DMS53 (cell line): ENCODE measurements at regions not wholly inside any gene's neighbourhood (a gene's known extent, or its start where the extent isn't known, plus 50 kb on each side); places are given as distances from the start of the nearest gene placed in this dataset.

Experiments used
- DNase-seq: peaks from one replicate; lab custom pipeline; 2025; lab: John Stamatoyannopoulos, UW

DNA sequence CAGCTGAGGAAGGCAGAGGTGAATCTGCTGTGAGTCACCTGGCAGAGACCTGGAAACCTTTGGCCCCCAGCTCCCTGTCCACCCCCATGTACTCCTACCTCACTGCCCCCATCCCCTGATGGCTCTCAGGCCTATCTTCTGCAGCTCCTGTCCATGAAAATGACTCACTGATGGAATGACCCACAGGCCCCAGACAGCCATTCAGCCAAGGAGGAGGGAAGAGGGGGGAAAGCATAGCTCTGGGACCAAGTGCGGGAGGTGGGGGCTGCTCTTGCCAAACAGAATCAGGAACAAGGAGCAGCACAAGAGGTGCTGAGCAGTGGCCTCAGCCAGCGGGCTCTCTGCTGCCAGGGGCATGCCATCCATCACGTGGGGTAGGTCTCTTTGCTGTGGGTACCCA lies 111.4 kb upstream of the C1QTNF9B start:
- DNase-seq, result no peak

DNA sequence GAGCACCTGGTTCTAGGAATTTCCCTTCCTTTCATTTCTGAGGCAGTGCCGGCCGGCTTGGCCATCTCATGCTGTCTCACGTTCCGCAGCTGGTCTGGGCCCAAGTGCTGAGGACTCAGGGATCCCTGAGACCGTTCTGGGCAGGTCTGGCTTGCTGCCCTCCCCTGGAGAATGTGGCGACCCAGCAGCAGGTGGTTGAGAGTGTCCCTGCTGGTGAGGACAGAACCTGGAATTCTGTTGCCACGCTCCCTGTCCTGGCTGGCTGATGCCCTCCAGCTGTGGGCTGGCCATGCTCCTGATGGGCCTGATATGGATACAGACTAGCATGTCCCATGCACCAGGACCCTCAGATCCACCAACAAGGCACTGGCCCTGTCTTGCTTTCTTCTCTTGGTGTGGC lies 114.0 kb upstream of the C1QTNF9B start:
- DNase-seq, result no peak

DNA sequence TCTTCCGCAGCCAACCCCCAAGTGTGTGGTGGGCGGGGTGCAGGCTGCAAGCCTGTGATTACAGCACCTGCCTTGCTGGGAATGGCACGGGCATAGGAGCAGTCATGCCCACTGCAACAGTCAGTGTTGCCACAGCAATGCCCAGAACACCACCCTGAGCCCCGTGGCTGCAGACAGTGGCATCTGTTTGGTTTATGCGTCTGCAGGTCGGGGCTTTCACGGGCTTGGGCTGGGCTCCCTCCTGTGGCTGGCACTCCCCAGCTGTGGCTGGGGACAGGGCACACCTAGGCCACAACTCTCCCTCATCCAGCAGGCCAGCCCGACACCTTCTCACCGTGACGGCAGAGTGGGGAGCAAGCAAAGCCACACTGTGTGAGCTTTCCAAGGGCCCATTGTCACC lies 115.3 kb upstream of the C1QTNF9B start:
- no peak for DNase-seq

DNA sequence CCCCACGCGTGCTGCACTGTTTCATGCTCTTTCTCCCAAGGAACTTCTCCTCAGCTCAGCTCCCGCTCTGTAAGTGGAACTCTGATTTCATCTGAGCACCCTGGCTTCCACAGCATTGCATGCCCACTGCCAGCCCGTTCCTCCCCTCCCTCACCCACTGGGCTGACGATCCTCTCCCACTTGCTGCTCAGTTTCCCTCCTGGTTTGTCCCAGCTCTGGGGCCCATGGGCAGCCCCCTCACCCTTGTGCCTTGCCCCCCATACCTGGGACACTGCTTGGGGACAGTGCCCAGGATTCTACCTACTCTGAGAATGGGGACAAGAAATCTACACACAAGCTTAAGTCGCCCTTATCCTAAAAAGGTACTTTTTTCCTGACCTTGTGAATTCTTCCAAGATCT lies 115.9 kb upstream of the C1QTNF9B start:
- DNase-seq, result no peak

DNA sequence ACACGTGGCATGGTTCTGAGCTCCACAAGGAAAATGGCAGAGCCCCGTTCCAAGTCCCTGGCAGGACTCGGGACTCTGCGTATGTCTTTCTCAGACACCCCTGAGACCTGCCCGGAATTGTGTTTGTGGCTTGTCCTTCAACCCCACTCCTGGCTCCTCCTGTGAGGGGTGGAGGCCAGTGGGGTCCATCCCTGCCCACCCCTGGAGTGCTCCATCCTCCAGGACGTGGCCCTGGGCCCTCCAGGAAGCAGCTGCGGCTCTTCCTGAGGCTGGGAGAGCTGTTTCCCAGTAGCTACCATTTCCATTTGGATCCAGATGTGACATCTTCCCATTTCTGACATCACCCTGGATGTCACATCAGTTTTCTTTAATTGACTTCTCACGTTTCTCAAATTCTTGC lies 118.7 kb upstream of the C1QTNF9B start:
- no peak for DNase-seq

DNA sequence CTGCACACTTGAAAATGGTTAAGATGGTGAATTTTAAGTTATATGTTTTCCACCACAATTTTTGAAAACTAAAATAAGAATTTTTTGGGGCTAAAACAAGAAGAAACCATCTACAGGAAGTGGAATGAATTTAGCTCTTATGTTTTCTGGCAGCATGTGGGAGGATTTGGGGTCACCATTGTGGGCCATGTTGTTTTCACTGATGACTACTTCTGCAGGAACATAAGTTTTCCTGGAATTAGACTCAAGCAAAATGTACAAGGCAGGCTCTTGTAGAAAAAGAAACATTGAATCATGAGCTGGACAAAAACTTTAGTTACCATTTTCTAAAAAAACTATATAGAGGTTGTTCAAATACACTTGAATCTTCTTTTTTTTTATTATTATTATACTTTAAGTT lies 125.3 kb upstream of the C1QTNF9B start:
- DNase-seq, result no peak

DNA sequence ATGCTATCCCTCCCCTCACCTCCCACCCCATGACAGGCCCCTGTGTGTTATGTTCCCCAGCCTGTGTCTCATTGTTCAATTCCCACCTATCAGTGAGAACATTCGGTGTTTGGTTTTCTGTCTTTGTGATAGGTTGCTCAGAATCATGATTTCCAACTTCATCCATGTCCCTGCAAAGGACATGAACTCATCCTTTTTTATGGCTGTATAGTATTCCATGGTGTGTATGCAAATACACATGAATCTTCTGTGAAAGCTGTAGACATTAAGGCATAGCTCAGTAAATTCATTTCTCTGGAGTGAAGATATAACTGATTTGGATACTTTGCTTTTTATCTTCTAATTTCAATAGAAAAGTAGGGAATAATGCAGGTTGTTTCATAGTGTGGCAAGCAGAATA lies 125.8 kb upstream of the C1QTNF9B start:
- DNase-seq, result no peak

DNA sequence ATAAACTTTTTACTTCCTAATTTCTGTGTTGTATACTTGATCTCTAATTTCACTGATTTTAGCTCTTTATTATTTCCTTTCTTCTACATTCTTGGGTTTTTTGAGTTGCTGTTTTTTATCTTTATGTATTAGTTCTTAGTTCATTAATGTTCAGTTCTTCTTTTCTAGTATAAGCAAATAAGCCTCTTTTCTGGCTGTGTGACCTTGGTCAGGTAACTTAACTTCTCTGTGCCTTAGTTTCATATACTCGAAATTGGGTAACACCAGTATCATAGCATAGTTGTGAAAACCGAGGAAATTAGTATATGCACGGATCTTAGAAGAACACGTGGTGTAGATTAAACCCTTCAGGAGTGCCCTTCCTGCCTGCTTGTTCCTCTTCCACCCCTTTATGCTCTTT lies 130.2 kb upstream of the C1QTNF9B start:
- DNase-seq, result no peak

DNA sequence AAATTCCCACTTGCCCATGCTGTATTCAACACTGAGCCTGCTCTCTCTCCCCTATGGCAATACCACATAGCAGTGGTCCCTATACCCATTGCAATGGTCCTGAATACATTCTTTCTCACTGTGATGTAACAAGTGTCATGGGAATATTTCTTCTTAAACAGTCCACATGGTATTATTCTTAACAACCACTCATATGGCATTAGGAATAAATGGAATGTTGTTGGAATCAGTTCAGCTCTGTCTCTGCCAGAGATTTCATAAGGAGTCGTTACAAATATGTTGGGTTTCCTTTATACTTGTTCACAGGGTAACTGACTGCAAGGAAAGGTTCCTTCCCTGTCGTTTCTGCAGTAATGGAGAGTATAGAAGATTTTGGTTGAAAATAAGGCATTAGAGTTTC lies 128.3 kb upstream of the SPATA13 start:
- DNase-seq, result no peak

DNA sequence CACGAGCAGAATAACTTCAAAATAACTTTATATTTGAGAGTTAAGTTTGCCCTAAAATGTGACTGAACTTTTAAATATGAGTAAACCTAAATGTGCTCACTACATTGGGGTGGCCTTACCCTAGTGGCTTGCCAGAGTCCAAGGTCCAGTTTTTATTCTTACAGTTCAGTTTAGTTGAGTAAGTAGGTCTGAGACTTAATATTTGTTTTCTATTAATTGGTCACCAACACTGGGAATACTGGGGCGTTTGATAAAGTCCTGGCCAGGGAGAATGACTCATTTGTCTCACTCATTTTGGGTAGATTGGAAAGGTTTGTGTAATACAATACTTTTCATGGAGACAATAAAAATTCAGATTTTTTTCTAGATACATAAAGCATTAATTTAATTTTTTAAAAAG lies 127.8 kb upstream of the SPATA13 start:
- DNase-seq, result no peak

DNA sequence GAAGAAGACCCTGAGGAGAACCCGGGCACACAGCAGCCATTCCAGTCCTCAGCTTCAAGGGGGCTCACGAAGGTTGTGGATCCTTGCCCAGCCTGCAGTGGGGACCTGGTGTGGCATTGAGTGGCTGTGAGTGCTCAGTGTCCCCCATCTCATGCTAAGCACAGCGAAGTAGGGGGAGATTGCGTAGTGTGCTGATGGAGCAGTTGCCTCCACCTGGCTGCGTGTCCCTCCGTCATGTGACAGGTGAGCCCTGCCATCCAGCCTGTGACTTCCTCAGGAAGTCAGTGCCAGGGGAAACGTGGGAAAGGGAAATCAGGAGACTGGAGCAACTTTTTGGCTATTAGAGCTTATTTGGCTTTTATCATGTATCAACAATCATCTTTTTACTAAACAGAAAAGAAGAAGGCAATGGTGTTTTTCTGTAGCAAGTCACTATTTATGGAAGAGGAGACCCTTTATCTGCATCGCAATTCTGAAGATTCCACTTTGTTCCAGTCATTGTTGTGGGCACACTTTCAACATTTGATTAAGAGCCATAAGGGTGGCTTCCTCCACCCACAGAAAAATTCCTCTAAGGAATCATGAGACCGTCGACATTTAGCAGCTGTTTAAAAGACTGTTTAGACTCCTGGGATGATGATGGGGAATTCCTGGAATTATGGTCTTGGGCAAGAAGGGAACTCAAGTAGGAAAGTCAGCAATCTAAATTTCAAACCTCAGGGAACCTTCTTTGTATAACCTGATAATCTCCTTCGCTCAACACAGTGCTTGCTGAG lies 126.8 kb upstream of the SPATA13 start:
- no peak for DNase-seq

DNA sequence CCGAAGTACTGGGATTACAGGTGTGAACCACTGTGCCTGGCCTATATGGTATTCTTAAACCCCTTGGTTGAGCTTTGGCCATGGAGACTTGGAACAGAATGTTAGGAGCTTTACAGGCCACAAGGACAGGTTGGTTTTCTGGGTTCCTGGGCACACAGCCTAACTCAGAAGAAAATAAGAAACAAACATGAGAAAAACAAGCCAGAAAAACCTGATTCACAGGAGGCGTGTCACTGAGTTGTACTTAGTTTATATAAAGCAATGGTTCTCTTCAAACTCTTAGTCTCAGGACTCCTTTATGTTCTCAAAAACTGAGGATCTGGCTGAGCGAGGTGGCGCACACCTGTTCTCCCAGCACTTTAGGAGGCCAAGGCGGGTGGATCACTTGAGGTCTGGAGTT lies 125.1 kb upstream of the SPATA13 start:
- DNase-seq, result no peak

DNA sequence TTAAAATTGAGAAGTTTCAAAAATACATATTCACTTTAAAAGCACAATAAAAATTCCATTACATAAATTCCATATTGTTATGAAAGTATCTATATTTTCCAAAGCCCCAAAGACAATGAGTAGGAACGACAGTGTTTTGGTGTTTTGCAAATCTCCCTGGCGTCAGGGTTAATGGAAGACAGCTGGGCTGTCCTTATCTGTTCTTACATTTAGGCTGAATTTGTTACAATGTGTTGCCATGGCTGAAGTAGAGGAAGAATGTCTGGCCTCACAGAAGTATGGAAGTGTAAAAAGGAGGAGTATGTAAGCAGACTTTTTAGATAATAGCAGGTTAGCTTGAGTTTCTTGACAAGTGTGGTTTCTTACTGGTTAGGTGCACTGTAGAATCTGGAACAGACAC lies 124.4 kb upstream of the SPATA13 start:
- DNase-seq, result no peak

DNA sequence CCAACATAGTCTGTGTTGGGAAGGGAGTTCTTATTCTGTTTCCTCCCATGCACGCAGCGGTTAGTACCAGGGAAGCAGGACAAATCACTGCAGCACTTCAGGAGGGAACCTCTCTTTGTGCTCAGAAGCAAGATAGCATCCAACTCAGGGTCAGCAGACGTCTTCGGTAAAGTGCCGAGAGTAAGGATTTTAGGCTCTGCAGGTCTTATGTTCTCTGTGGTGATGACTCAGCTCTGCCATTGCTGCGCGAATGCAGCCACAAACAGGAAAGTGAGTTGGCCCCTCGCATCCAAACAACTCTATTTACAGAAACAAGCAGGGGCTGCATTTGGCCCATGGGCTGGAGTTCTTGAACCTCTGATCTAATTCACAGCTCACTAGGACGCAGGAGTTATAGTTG lies 122.1 kb upstream of the SPATA13 start:
- DNase-seq, result no peak

DNA sequence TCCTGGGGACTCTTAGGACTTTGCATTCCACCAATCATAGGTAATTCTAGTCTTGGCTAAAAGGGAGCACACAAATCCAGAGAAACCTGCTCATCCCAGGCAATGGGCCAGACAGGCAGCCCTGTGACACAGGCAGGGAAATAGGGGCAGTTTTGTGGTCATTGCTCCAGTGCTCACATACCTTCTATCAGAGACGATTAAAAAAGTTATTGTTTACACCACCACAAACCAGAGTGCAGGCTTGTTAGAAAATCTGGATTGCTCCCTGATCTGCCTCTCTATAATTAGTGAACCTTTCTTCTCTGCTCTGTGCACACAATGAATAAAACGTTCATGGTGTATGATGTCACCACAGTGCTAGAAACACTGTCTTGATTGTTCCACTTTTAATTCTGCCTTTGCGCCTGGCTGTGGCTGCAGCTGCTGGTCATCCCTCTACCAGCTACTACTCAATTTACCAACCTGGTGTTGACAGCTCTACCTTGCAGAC lies 121.6 kb upstream of the SPATA13 start:
- no peak for DNase-seq

DNA sequence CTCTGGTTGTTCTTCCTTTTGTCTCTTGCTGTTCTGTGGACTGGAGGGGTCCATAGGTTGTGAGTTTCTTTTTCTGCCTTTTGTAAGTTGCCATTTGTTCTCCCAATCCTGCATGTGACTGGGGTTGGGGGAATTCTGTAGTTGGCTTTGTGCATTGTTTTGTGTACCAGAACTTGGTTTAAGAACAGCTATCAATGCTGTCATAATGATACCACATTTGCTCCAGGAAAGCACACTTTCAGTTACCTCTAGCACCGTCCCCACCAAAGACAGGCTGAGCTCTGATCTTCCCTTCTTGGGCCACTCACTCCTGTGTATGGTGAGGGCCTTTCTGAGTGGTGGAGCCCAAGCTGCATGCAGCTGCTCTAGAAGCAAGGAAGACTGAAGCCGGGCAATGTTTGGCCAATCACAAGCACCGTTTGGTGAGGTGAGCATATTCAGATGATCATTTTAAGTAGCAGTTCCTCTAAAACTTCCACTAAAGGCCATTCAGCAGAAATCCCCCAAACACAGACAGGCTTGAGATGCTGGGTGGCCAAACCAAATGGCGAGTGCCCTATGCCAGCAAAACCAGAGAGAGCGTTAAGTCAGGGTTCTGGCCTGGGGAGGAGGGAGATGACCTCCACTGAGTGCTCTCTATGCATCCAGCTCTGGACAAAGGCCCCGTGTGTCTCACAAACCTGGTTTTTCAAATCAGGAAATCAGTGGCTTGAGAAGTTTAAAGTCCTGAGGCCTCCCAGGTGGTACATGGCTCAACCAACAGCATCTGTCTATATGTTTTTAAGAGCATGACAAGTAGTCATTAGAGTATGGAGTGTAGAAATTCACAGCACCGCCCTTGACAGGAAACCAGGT lies 120.7 kb upstream of the SPATA13 start:
- DNase-seq, result no peak

DNA sequence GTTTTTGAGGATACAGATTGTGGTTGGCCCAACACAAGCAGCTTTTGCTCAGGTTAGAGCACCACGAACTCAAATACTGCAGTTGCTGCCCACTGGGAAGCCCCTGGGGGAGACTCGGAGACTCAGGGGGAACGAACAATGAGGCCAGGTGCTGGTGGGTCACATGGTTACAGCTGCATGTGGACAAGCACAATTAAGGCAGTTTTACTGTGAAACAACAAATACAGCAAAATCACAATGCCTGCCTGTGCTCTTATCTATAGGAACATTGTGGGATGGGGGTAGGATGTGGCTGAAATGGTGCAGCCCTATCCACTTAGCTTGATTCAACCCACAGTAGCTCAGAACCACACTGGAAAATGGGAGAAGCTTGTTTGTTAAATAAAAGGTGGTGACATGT lies 119.7 kb upstream of the SPATA13 start:
- DNase-seq, result no peak

DNA sequence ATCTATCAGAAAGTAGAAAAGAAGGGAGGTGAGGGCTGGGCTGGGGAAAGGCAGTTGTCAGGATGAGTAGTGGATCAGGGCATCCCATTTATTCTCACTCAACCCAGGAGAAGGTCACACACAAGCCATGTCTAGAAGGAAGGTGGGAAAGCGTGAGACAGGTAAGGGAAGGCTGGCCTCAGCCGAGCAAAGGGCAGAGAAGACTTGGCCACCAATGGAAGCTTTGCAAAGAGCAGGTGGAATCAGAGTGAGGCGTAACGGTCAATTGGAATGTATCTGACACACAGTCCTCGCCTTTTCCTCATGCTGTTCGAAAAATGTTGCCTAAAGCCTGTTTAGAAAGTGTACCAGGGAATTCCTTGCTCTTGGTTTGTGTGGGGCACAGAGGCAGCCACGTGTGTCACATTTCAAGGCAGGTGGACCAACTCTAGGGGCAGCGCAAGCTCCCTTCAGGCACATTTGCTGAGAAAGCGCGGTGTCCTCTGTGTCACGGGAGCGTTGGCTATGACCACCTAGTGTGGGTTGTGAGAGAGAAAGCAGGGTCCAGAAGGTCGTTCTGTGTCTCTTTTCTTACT lies 118.8 kb upstream of the SPATA13 start:
- DNase-seq, result no peak

DNA sequence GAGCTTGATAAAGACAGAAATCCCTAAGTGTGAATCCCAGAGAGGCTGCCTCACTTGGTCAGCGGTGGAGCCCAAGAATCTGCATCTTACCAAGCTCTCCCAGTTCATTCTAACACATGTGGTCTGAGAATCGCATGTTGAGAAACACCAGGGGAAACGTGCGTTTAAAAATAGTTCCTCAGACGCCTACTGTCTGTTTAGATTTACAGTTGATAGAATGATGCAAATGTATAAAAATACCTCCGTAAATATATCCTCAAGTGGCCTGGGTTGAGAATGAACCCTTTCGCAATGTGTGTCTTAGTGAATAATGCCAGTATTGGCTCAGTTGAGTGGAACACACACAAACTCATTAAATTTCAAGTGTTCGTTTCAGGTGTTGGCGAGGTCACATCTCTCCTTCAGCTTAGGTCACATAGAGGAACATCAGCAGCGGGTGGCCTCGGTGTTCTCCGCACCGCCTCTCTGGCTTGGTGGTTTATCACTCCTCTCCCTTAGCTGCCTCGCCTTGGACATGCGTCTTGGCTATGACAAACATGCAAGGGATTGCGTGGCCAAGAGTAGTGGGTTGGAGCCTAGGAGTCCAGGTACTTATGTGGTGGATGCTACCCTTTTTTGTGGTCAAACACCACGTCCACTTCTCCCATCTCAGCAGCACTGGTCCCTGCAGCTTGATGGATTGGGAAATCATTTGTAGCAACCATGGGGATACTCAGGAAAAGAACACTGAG lies 117.6 kb upstream of the SPATA13 start:
- no peak for DNase-seq

DNA sequence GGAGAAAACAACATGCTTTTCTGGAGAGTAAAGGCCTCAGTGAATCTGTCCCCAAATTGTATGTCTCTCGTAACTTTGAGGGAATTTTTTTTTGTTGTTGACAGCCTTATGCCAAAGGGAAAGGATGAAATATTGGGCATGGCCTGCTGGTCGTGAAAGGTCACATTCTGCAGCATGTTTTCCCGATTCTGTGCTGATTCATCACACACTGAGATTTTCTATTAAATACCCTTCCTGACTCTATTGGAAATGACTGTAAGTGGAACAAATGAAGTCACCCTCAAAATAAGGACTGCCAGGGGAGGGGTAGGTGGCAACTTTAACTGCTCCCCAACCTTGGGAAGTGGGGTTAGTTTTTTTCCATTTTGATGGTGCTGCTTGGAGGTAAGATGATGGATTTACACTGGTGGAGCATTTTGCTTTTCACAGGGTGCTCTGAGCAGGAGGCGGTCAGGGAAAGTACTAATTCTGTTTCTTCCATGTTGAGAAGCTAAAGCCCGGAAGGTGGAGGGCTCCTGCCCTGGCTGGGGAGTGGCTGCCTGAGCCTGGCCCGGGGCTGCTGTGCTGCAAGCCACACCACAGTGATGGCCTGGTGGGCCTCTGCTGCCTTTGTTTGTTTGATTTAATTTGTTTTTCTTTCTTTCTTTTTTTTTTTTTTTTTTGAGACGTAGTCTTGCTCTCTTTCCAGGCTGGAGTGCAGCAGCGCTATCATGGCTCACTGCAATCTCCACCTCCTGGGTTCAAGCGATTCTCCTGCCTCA lies 116.8 kb upstream of the SPATA13 start:
- no peak for DNase-seq

DNA sequence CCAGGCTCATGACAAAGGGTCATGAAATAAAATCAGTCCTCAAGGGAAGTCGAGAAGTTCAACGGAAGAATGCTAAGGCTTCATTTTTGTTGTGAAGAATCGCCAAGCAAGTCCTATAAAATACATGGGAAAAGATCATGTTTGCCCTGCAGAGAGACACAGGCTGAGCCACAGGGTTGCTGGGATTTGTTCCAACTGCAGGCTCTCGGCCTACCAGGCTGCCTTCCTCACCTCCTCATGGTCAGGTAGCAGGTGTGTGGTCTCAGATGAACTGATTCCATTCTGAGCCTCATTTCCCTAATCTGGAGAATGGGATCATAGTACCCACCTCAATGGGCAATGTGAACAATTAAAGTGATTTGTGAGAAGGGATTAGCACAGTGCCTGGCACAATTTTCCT lies 114.9 kb upstream of the SPATA13 start:
- no peak for DNase-seq

DNA sequence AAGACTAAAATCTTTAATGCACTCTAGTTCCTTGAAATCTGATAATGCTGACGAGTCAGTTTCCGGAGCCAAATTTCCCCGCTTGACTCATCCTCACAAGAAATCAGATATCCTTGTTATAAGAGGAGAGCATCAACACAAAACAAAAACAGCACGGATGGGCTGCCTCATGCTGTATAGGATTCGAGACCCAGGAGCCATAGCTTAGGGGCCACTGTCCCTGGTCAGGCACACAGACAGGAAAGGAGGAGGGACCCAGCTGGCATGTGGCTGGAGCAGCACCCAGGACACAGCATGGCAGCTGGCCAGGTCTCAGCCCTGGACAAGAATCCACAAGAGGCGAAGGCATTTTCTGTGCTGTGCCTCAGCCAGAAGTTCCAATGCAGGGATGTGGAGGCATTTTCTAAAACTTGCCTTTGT lies 110.2 kb upstream of the SPATA13 start:
- DNase-seq, result peak; percentile 21
